ENCODE measurements at regions not wholly inside any gene's neighbourhood (a gene's known extent, or its start where the extent isn't known, plus 50 kb on each side); places are given as distances from the start of the nearest gene placed in this dataset.

DNA sequence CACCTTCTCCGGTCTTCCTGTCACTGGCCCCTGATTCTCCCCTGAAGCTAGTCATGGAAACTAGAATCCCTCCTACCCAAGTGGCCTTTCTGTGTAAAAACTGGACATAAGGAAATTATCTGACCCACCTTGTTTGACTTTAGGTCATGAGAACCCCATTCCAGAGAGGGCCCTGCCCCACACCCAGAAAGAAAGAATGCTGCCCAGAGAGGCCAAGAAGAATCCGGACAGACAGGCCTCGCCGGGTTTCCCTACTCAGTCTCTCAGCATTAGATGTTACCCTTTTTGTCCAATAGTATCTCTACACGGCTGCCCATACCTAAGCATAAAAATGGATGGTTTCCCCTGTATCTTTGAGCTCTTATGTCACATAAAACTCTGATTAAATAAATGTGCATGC, 83.3 kb upstream of the HELT start:
- no peak overlapping the region for H3K4me3 ChIP-seq (ENCODE audit: low read depth, low read length)

DNA sequence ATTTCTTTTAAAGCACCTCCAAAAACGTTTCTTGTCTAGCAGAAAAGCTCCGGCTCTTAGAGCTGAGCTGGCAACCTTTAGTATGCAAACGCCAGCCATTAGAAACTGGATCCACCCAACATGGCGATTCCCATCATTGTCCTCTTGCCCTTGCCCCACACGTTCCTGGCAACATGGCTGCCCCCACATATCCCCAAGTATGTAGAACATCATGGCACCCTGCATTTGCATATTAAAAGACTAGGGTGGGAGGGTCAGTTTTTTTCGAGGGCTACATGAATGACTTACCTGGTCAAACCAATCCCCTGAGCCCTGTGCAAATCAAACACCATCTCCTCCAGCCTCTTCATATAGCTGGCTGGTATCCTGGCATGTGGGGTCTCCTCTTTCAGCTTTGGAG, 82.2 kb upstream of the HELT start:
- TF ChIP-seq, protein P1, sequence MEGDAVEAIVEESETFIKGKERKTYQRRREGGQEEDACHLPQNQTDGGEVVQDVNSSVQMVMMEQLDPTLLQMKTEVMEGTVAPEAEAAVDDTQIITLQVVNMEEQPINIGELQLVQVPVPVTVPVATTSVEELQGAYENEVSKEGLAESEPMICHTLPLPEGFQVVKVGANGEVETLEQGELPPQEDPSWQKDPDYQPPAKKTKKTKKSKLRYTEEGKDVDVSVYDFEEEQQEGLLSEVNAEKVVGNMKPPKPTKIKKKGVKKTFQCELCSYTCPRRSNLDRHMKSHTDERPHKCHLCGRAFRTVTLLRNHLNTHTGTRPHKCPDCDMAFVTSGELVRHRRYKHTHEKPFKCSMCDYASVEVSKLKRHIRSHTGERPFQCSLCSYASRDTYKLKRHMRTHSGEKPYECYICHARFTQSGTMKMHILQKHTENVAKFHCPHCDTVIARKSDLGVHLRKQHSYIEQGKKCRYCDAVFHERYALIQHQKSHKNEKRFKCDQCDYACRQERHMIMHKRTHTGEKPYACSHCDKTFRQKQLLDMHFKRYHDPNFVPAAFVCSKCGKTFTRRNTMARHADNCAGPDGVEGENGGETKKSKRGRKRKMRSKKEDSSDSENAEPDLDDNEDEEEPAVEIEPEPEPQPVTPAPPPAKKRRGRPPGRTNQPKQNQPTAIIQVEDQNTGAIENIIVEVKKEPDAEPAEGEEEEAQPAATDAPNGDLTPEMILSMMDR (conservative IDR thresholded peaks at IDR 0.05; ENCODE audit: low read depth, low read length), result no peak
- DNase-seq (ENCODE audit: low read depth), result no peak
- H3K4me3 ChIP-seq (ENCODE audit: low read depth, low read length), result no peak overlapping the region

More for the DNA sequence above, 83.3 kb upstream of the HELT start:
- TF ChIP-seq, protein P1 (conservative IDR thresholded peaks at IDR 0.05; ENCODE audit: low read depth, low read length), result no peak
- no peak for DNase-seq (ENCODE audit: low read depth)

DNA sequence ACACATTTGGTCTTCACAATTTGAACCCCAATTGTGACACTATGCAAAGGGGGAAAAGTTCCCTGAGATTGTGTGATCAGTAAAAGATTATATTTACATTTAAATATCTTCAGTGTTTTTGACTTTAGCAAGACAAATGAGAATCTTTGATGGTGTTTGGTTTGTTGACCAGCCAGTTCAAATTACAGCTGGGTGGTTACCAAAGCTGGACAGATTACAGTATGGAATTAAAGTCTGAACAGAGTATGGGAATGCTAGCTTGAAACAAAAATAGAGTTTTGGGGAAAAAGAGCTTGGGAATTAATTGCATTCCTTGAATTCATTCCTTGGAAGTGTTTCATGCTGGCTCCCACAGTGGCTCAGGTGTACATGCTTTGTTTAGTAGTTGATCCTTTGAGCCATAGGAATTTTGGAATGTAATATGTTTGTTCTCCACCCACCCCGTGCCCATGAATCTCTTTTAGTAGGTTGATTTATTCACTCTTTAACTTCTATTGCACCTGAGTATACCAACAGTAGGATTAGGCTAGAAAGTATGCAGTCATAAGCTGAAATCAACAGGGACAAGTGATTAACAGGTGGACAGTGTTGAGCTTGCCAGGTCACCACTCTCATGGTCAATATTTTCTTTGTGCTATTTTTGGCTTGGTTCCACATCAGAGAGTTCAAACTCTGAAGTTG, 81.1 kb upstream of the HELT start:
- no peak overlapping the region for H3K4me3 ChIP-seq (ENCODE audit: low read depth, low read length)
- TF ChIP-seq, protein P1 (conservative IDR thresholded peaks at IDR 0.05; ENCODE audit: low read depth, low read length), result no peak
- DNase-seq (ENCODE audit: low read depth), result no peak

DNA sequence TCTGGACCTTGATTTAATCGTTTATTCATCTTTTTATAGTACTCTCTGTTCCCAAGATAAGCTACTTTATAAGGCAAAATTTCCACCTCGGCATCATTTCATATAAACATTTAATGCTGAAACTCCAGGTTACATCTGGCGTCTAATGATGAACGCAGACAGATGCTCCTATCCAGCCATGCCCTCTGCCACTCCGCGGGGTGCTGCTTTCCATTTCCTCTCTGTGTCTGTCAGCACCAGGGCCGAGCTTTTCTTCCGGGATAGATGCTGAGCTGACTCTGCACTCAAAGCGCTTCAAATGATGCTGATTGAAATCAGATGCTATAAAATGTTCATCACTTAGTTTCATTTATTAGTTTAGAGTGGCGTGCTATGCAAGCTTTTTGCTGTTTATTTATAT, 80.5 kb upstream of the HELT start:
- no peak overlapping the region for H3K4me3 ChIP-seq (ENCODE audit: low read depth, low read length)
- peak; percentile 56 for DNase-seq (ENCODE audit: low read depth)
- TF ChIP-seq, protein P1 (conservative IDR thresholded peaks at IDR 0.05; ENCODE audit: low read depth, low read length), result no peak

DNA sequence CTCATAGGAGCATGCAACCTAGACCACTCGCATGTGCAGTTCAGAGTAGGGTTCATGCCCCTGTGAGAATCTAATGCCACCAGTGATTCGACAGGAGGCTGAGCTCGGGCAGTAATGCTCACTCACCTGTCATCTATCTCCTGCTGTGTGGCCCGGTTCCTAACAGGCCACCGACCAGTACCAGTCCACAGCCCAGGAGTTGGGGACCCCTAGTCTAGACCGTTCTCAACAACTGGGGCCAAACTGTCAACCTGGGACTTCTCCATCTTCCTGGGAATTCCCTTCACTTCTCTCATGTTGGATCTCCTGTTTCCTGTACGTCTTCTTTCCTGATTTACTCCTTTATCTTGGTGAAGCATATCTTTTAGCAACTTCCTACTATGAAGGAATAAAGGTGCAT, 79.4 kb upstream of the HELT start:
- TF ChIP-seq, protein P1 (conservative IDR thresholded peaks at IDR 0.05; ENCODE audit: low read depth, low read length), result no peak
- no peak for DNase-seq (ENCODE audit: low read depth)
- no peak overlapping the region for H3K4me3 ChIP-seq (ENCODE audit: low read depth, low read length)

DNA sequence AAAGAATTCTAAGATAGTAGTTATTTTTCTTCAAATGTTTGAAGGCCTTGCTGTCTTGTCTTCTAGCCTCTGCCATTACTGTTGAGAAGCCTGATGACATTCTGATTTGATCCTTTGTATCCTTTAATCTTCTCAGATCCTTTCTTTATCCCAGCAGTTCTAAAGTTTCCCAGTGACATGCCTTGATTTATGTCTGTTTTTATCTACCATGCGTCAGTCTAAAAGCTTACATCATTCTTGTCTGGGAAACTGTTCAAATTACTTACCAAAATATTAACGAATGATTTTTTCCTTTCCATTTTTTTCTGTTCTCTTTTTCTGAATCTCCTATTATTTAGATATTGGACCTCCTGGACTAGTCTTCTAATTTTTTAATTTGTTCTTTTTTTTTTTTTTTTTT, 78.3 kb upstream of the HELT start:
- no peak for DNase-seq (ENCODE audit: low read depth)
- TF ChIP-seq, protein P1 (conservative IDR thresholded peaks at IDR 0.05; ENCODE audit: low read depth, low read length), result no peak
- H3K4me3 ChIP-seq (ENCODE audit: low read depth, low read length), result no peak overlapping the region

DNA sequence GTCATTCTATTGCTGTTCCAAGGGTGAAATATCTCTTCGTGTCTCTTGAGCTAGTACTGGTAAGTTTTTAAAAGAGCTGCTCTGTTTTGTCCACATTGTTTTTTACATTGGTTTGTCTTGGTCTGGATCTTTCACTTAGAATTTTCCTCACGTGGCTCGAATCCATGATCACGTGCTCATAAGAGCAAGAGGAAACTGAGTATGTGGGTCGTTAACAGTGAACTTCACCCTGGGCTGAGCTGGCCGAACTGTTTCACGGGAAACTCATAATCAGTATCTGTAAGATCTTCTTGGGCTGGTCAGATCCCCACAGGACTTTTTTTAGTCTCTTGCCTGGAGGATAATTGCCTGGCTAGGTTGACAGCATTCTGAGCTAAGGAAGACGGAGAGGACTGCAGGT, 77.8 kb upstream of the HELT start:
- no peak overlapping the region for H3K4me3 ChIP-seq (ENCODE audit: low read depth, low read length)
- no peak for DNase-seq (ENCODE audit: low read depth)
- TF ChIP-seq, protein P1 (conservative IDR thresholded peaks at IDR 0.05; ENCODE audit: low read depth, low read length), result no peak
